WTC11 (cell line): ENCODE measurements at regions not wholly inside any gene's neighbourhood (a gene's known extent, or its start where the extent isn't known, plus 50 kb on each side); places are given as distances from the start of the nearest gene placed in this dataset.

Experiments used
- ATAC-seq: fragments of 200-7000 bp; cut with Tn5 transposase; 2 replicates; pipeline ENCODE4 v1.10.0; 2021; ENCODE audit warnings: mild to moderate bottlenecking, moderate library complexity
- CTCF ChIA-PET: fragments of 300-600 bp; sonication (Branson Sonifier 250); formaldehyde crosslinking; loops from one replicate; lab custom pipeline; 2021; ENCODE audit warnings: antibody characterized with exemption; lab: Charles Lee
- POLR2A ChIA-PET: fragments of 350-600 bp; sonication (Branson Sonifier 250); formaldehyde crosslinking; loops from one replicate; lab custom pipeline; 2021; ENCODE audit warnings: antibody characterized with exemption; lab: Charles Lee
- DNase-seq: peaks from one replicate; pipeline ENCODE4 v3.0.0; 2021; ENCODE audit warnings: low spot score
- H3K27ac Mint-ChIP-seq: 2 replicates; pipeline ENCODE4 v1.8.0; 2021; ENCODE audit warnings: mixed read lengths
- H3K27me3 Mint-ChIP-seq: 2 replicates; pipeline ENCODE4 v1.8.0; 2021; ENCODE audit warnings: low read depth, mild to moderate bottlenecking, moderate library complexity, mixed read lengths
- H3K36me3 Mint-ChIP-seq: 2 replicates; pipeline ENCODE4 v1.8.0; 2021; ENCODE audit warnings: mixed read lengths
- H3K4me1 Mint-ChIP-seq: 2 replicates; pipeline ENCODE4 v1.8.0; 2022; ENCODE audit warnings: mixed read lengths
- H3K4me3 Mint-ChIP-seq: 2 replicates; pipeline ENCODE4 v1.8.0; 2021; ENCODE audit warnings: mild to moderate bottlenecking, moderate library complexity, mixed read lengths
- H3K9me3 Mint-ChIP-seq: 2 replicates; pipeline ENCODE4 v1.8.0; 2021; ENCODE audit warnings: mixed read lengths
- ARID4B ChIP-seq: sonication (generic); formaldehyde crosslinking; IDR thresholded peaks from 2 replicates; pipeline ENCODE4 v1.8.0; 2023; ENCODE audit warnings: missing genetic modification reagents, mild to moderate bottlenecking, borderline replicate concordance
- ATF1 ChIP-seq: sonication (generic); formaldehyde crosslinking; IDR thresholded peaks from 2 replicates; pipeline ENCODE4 v1.8.1; 2023; ENCODE audit warnings: mild to moderate bottlenecking, moderate library complexity, missing genetic modification reagents
- ATF2 ChIP-seq: sonication (generic); formaldehyde crosslinking; IDR thresholded peaks from 2 replicates; pipeline ENCODE4 v1.8.1; 2022; ENCODE audit warnings: low read depth, missing genetic modification reagents, borderline replicate concordance
- ATF3 ChIP-seq: sonication (generic); formaldehyde crosslinking; conservative IDR thresholded peaks from 2 replicates; pipeline ENCODE4 v1.8.1; 2022; ENCODE audit warnings: mild to moderate bottlenecking, missing genetic modification reagents
- CREB1 ChIP-seq: sonication (generic); formaldehyde crosslinking; IDR thresholded peaks from 2 replicates; pipeline ENCODE4 v1.8.0; 2023; ENCODE audit warnings: mild to moderate bottlenecking, missing genetic modification reagents
- FOXJ3 ChIP-seq: sonication (generic); formaldehyde crosslinking; IDR thresholded peaks from 2 replicates; pipeline ENCODE4 v1.9.0; 2021; ENCODE audit warnings: missing genetic modification reagents, mild to moderate bottlenecking, borderline replicate concordance
- GTF2I ChIP-seq: fragments of 250-450 bp; sonication (Bioruptor Pico); conservative IDR thresholded peaks from 2 replicates; pipeline ENCODE4 v1.4.0; 2021; ENCODE audit warnings: mild to moderate bottlenecking
- KAT7 ChIP-seq: sonication (generic); formaldehyde crosslinking; IDR thresholded peaks from 2 replicates; pipeline ENCODE4 v1.8.1; 2023; ENCODE audit warnings: missing genetic modification reagents, mild to moderate bottlenecking, borderline replicate concordance
- NFATC4 ChIP-seq: fragments of 250-450 bp; sonication (Bioruptor Pico); IDR thresholded peaks from 2 replicates; pipeline ENCODE4 v1.9.0; 2021; ENCODE audit warnings: mild to moderate bottlenecking
- PREB ChIP-seq: sonication (generic); formaldehyde crosslinking; IDR thresholded peaks from 2 replicates; pipeline ENCODE4 v1.8.1; 2022; ENCODE audit warnings: mild to moderate bottlenecking, missing genetic modification reagents, moderate library complexity, borderline replicate concordance
- PRRX2 ChIP-seq: fragments of 250-450 bp; sonication (Bioruptor Pico); IDR thresholded peaks from 2 replicates; pipeline ENCODE4 v1.8.0; 2021; ENCODE audit warnings: mild to moderate bottlenecking
- RELA ChIP-seq: sonication (generic); formaldehyde crosslinking; IDR thresholded peaks from 2 replicates; pipeline ENCODE4 v1.8.1; 2022; ENCODE audit warnings: missing genetic modification reagents, mild to moderate bottlenecking, borderline replicate concordance
- RORB ChIP-seq: fragments of 250-450 bp; sonication (Bioruptor Pico); IDR thresholded peaks from 2 replicates; pipeline ENCODE4 v1.9.0; 2021; ENCODE audit warnings: mild to moderate bottlenecking
- SMAD4 ChIP-seq: sonication (generic); formaldehyde crosslinking; IDR thresholded peaks from 2 replicates; pipeline ENCODE4 v1.8.0; 2022; ENCODE audit warnings: mild to moderate bottlenecking, missing genetic modification reagents
- USF2 ChIP-seq: sonication (generic); formaldehyde crosslinking; IDR thresholded peaks from 2 replicates; pipeline ENCODE4 v1.8.1; 2023; ENCODE audit warnings: mild to moderate bottlenecking, missing genetic modification reagents, moderate library complexity
- ZBTB43 ChIP-seq: sonication (generic); formaldehyde crosslinking; IDR thresholded peaks from 2 replicates; pipeline ENCODE4 v1.8.1; 2023; ENCODE audit warnings: mild to moderate bottlenecking, missing genetic modification reagents
- ZNF425 ChIP-seq: fragments of 250-450 bp; sonication (Bioruptor Pico); conservative IDR thresholded peaks from 2 replicates; pipeline ENCODE4 v1.9.0; 2021; ENCODE audit warnings: mild to moderate bottlenecking

- Mint-ChIP-seq H3K4me3 (no peak overlapping the region), H3K27ac (no peak overlapping the region), H3K9me3 (no peaks in the 10 kb centered on the region), H3K27me3 (no peaks in the 10 kb centered on the region), H3K4me1 (no peaks in the 10 kb centered on the region; the same call in 1 of the 2 replicates), H3K36me3 (no peaks in the 10 kb centered on the region)
- no peak for TF ChIP-seq RELA (CRISPR knock-in tag)
- TF ChIP-seq CREB1 (CRISPR knock-in tag), result no peak
- no peak for TF ChIP-seq ATF1 (CRISPR knock-in tag)
- POLR2A ChIA-PET, result no interaction called here
- no peak for DNase-seq
- CTCF ChIA-PET, result no interaction called here
- ATAC-seq, result no peak
These were observed 482.6 kb downstream of the TSN start for GRCh38 chr2:122238006-122238559.

- no peaks in the 10 kb centered on the region for H3K9me3 Mint-ChIP-seq
- CTCF ChIA-PET, result interaction anchor here (0.5 to 1.2 kb wide), 4 partner anchors 11 to 229 kb away, joined by 3 to 4 read pairs (median 3); no protein-coding TSS in a partner anchor
- POLR2A ChIA-PET, result no interaction called here
- H3K27ac Mint-ChIP-seq, result no peak overlapping the region
- no peaks in the 10 kb centered on the region for H3K36me3 Mint-ChIP-seq
- ATAC-seq (peak; percentile 73), DNase-seq (peak; percentile 15)
- no peak overlapping the region for H3K4me3 Mint-ChIP-seq
- TF ChIP-seq PRRX2 (CRISPR knock-in tag), result no peak
- no peak for TF ChIP-seq ZNF425
- TF ChIP-seq ATF2 (CRISPR knock-in tag), result no peak
- no peak for TF ChIP-seq GTF2I (CRISPR knock-in tag)
- TF ChIP-seq KAT7 (CRISPR knock-in tag), result no peak
- H3K4me1 Mint-ChIP-seq, result no peaks in the 10 kb centered on the region; the same call in 1 of the 2 replicates
- no peaks in the 10 kb centered on the region for H3K27me3 Mint-ChIP-seq
These were observed 484.0 kb downstream of the TSN start for GRCh38 chr2:122239440-122239839.

GRCh38 chr2:122244598-122245229, 489.3 kb downstream of the TSN start:
- H3K36me3 Mint-ChIP-seq, result no peaks in the 10 kb centered on the region
- H3K4me3 Mint-ChIP-seq, result no peak overlapping the region
- no peaks in the 10 kb centered on the region for H3K27me3 Mint-ChIP-seq
- no peaks in the 10 kb centered on the region for H3K4me1 Mint-ChIP-seq
- no peak for DNase-seq
- ChIA-PET POLR2A (no interaction called here), CTCF (no interaction called here)
- no peak for ATAC-seq
- no peak overlapping the region for H3K27ac Mint-ChIP-seq
- H3K9me3 Mint-ChIP-seq, result no peaks in the 10 kb centered on the region
- TF ChIP-seq SMAD4 (CRISPR knock-in tag) (no peak), NFATC4 (CRISPR knock-in tag) (no peak), RORB (CRISPR knock-in tag) (no peak), PREB (CRISPR knock-in tag) (no peak), FOXJ3 (CRISPR knock-in tag) (no peak), ATF1 (CRISPR knock-in tag) (no peak), ZBTB43 (CRISPR knock-in tag) (no peak), USF2 (no peak), ATF3 (CRISPR knock-in tag) (no peak), ARID4B (CRISPR knock-in tag) (no peak), ATF2 (CRISPR knock-in tag) (no peak)
